Hepatocyte (in vitro differentiated cells): ENCODE measurements at regions not wholly inside any gene's neighbourhood (a gene's known extent, or its start where the extent isn't known, plus 50 kb on each side); places are given as distances from the start of the nearest gene placed in this dataset.

Experiments used
- CTCF ChIP-seq: fragments of 200-600 bp; sonication (generic); IDR thresholded peaks from 2 replicates; pipeline ENCODE4 v1.5.1; 2016; ENCODE audit warnings: antibody characterized with exemption, mild to moderate bottlenecking; ENCODE audit not compliant: poor library complexity
- EZH2 ChIP-seq: fragments of 200-600 bp; sonication (generic); IDR thresholded peaks from 2 replicates; pipeline ENCODE4 v1.6.1; 2016; ENCODE audit warnings: antibody characterized with exemption, mild to moderate bottlenecking, borderline replicate concordance
- EZH2phosphoT487 ChIP-seq: fragments of 200-600 bp; sonication (generic); IDR thresholded peaks from one replicate; pipeline ENCODE4 v1.6.1; 2018; ENCODE audit warnings: antibody characterized with exemption, mild to moderate bottlenecking, low read depth, moderate library complexity; ENCODE audit not compliant: unreplicated experiment, severe bottlenecking

- TF ChIP-seq CTCF (no peak), EZH2phosphoT487 (no peak), EZH2 (no peak)
These were observed 88.8 kb downstream of the MRPL39 start for GRCh38 chr21:25518491-25518911.
